ENCODE measurements at regions not wholly inside any gene's neighbourhood (a gene's known extent, or its start where the extent isn't known, plus 50 kb on each side); places are given as distances from the start of the nearest gene placed in this dataset.

DNA sequence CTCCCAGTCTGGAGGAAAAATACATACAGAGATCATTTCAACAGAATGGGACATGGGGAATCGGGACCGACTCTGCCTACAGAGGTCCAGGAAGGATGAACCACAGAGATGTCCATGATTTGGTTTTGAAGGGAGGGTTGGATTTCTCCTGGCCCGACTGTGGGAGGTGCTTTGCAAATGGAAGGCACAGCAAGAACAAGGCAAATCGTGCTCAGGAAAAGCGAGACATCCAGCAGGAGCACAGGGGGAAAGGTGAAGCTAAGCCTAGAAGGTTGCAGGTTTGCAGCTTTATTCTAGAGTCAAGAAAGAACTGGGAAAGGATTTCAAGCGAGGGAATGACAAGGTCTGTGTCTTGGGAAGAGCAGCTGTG lies 181.9 kb downstream of the OPA1 start:
- Histone ChIP-seq H3K4me3 (ENCODE audit: severe bottlenecking) (no peak overlapping the region), H3K27me3 (ENCODE audit: insufficient read depth, poor library complexity, severe bottlenecking) (no peaks in the 10 kb centered on the region), H3K4me1 (ENCODE audit: insufficient read depth, poor library complexity, severe bottlenecking) (no peaks in the 10 kb centered on the region), H3K27ac (ENCODE audit: poor library complexity, severe bottlenecking) (no peak overlapping the region), H3K36me3 (ENCODE audit: low read depth) (no peaks in the 10 kb centered on the region), H3K9me3 (ENCODE audit: severe bottlenecking) (no peaks in the 10 kb centered on the region)
- no peak for DNase-seq (ENCODE audit: low spot score)
- ATAC-seq (ENCODE audit: low read depth), result no peak
- no peak for TF ChIP-seq CTCF (IDR thresholded peaks at IDR 0.05; ENCODE audit: poor library complexity, severe bottlenecking)

- TF ChIP-seq CTCF (IDR thresholded peaks at IDR 0.05; ENCODE audit: poor library complexity, severe bottlenecking), result no peak
- Histone ChIP-seq H3K36me3 (ENCODE audit: low read depth) (no peaks in the 10 kb centered on the region), H3K9me3 (ENCODE audit: severe bottlenecking) (no peaks in the 10 kb centered on the region), H3K27me3 (ENCODE audit: insufficient read depth, poor library complexity, severe bottlenecking) (no peaks in the 10 kb centered on the region), H3K4me1 (ENCODE audit: insufficient read depth, poor library complexity, severe bottlenecking) (peaks cover 2% of the 10 kb centered on the region), H3K27ac (ENCODE audit: poor library complexity, severe bottlenecking) (no peak overlapping the region), H3K4me3 (ENCODE audit: severe bottlenecking) (no peak overlapping the region)
- no peak for DNase-seq (ENCODE audit: low spot score)
- ATAC-seq (ENCODE audit: low read depth), result no peak
These were observed 182.5 kb downstream of the OPA1 start for GRCh38 chr3:193775421-193776077.

- TF ChIP-seq CTCF (IDR thresholded peaks at IDR 0.05; ENCODE audit: poor library complexity, severe bottlenecking), result no peak
- DNase-seq (ENCODE audit: low spot score) (no peak), ATAC-seq (ENCODE audit: low read depth) (no peak)
- H3K9me3 ChIP-seq (ENCODE audit: severe bottlenecking), result no peaks in the 10 kb centered on the region
- no peaks in the 10 kb centered on the region for H3K27me3 ChIP-seq (ENCODE audit: insufficient read depth, poor library complexity, severe bottlenecking)
- H3K4me3 ChIP-seq (ENCODE audit: severe bottlenecking), result no peak overlapping the region
- no peaks in the 10 kb centered on the region for H3K36me3 ChIP-seq (ENCODE audit: low read depth)
- peaks cover 14% of the 10 kb centered on the region for H3K4me1 ChIP-seq (ENCODE audit: insufficient read depth, poor library complexity, severe bottlenecking)
- H3K27ac ChIP-seq (ENCODE audit: poor library complexity, severe bottlenecking), result no peak overlapping the region
These were observed 183.8 kb downstream of the OPA1 start for GRCh38 chr3:193776626-193777358.

DNA sequence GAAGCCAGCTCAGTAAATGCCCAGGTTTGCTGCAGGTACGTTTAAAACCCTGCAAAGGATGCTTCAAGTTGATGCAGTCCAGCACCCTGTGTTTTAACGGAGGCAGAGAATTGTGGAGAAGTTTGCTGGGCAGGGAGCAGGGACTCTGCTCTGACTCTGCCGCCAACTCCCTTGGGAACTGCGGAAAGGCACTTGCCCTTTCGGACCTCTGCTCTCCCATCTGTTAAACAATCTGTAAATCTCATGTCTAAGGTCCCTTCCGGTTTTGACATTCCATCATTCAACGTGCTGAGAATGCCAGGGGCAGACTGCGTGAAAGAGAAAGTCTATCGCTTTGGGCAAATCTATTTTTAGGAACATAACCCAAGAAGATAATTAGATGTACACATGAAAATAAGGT lies 184.5 kb downstream of the OPA1 start:
- H3K9me3 ChIP-seq (ENCODE audit: severe bottlenecking), result no peaks in the 10 kb centered on the region
- H3K36me3 ChIP-seq (ENCODE audit: low read depth), result no peaks in the 10 kb centered on the region
- H3K4me3 ChIP-seq (ENCODE audit: severe bottlenecking), result no peak overlapping the region
- ATAC-seq (ENCODE audit: low read depth), result no peak
- H3K4me1 ChIP-seq (ENCODE audit: insufficient read depth, poor library complexity, severe bottlenecking), result peaks cover 22% of the 10 kb centered on the region
- DNase-seq (ENCODE audit: low spot score), result no peak
- H3K27ac ChIP-seq (ENCODE audit: poor library complexity, severe bottlenecking), result no peak overlapping the region
- no peaks in the 10 kb centered on the region for H3K27me3 ChIP-seq (ENCODE audit: insufficient read depth, poor library complexity, severe bottlenecking)
- TF ChIP-seq CTCF (IDR thresholded peaks at IDR 0.05; ENCODE audit: poor library complexity, severe bottlenecking), result no peak

GRCh38 chr3:193778676-193779075 lies 185.7 kb downstream of the OPA1 start:
- Histone ChIP-seq H3K27me3 (ENCODE audit: insufficient read depth, poor library complexity, severe bottlenecking) (no peaks in the 10 kb centered on the region), H3K4me1 (ENCODE audit: insufficient read depth, poor library complexity, severe bottlenecking) (peaks cover 33% of the 10 kb centered on the region), H3K36me3 (ENCODE audit: low read depth) (no peaks in the 10 kb centered on the region), H3K4me3 (ENCODE audit: severe bottlenecking) (no peak overlapping the region), H3K27ac (ENCODE audit: poor library complexity, severe bottlenecking) (no peak overlapping the region), H3K9me3 (ENCODE audit: severe bottlenecking) (no peaks in the 10 kb centered on the region)
- ATAC-seq (ENCODE audit: low read depth) (no peak), DNase-seq (ENCODE audit: low spot score) (no peak)
- TF ChIP-seq CTCF (IDR thresholded peaks at IDR 0.05; ENCODE audit: poor library complexity, severe bottlenecking), result no peak

Data from RWPE2 (cell line).